ENCODE measurements at regions not wholly inside any gene's neighbourhood (a gene's known extent, or its start where the extent isn't known, plus 50 kb on each side); places are given as distances from the start of the nearest gene placed in this dataset.

GRCh38 chr13:73514208-73514607, 455.4 kb downstream of the KLF5 start:
- no peak overlapping the region for H3K4me3 ChIP-seq (ENCODE audit: low read depth, low read length)
- no peaks in the 10 kb centered on the region for H3K4me1 ChIP-seq (ENCODE audit: control insufficient read depth, insufficient read depth, low read length)
- no peaks in the 10 kb centered on the region for H3K9me3 ChIP-seq (ENCODE audit: control insufficient read depth, insufficient read depth, low read depth, low read length)
- no peak overlapping the region for H3K27ac ChIP-seq (ENCODE audit: extremely low read depth, low read depth, low read length)
- ChIA-PET POLR2A (no interaction called here), CTCF (no interaction called here)
- no peaks in the 10 kb centered on the region for H3K36me3 ChIP-seq (ENCODE audit: control insufficient read depth in 2 of 2, insufficient read depth in 1 of 2, low read length in 2 of 2)
- TF ChIP-seq ZNF112 (tag by site-specific recombination; IDR thresholded peaks at IDR 0.05) (no peak), ZNF311 (tag by site-specific recombination; IDR thresholded peaks at IDR 0.05; ENCODE audit: borderline replicate concordance) (no peak), ZNF791 (tag by site-specific recombination; IDR thresholded peaks at IDR 0.05) (no peak), ZNF704 (tag by site-specific recombination; IDR thresholded peaks at IDR 0.05) (no peak), ZNF837 (tag by site-specific recombination; IDR thresholded peaks at IDR 0.05) (no peak), ZNF510 (tag by site-specific recombination; IDR thresholded peaks at IDR 0.05; ENCODE audit: insufficient replicate concordance) (no peak), ZBTB21 (tag by site-specific recombination; IDR thresholded peaks at IDR 0.05) (no peak), HOXC10 (CRISPR knock-in tag; IDR thresholded peaks at IDR 0.05) (no peak), ZNF560 (tag by site-specific recombination; IDR thresholded peaks at IDR 0.05; ENCODE audit: borderline replicate concordance) (no peak), ZNF121 (tag by site-specific recombination; IDR thresholded peaks at IDR 0.05) (no peak), ZNF624 (tag by site-specific recombination; IDR thresholded peaks at IDR 0.05) (no peak), GLI4 (tag by site-specific recombination; IDR thresholded peaks at IDR 0.05) (no peak), ZNF114 (tag by site-specific recombination; IDR thresholded peaks at IDR 0.05) (no peak), ZNF174 (tag by site-specific recombination; IDR thresholded peaks at IDR 0.05) (no peak), ZSCAN18 (tag by site-specific recombination; IDR thresholded peaks at IDR 0.05) (no peak), ZNF248 (tag by site-specific recombination; IDR thresholded peaks at IDR 0.05) (no peak)

- Histone ChIP-seq H3K4me3 (ENCODE audit: low read depth, low read length) (no peak overlapping the region), H3K27ac (ENCODE audit: extremely low read depth, low read depth, low read length) (no peak overlapping the region), H3K36me3 (ENCODE audit: control insufficient read depth in 2 of 2, insufficient read depth in 1 of 2, low read length in 2 of 2) (no peaks in the 10 kb centered on the region), H3K4me1 (ENCODE audit: control insufficient read depth, insufficient read depth, low read length) (no peaks in the 10 kb centered on the region), H3K9me3 (ENCODE audit: control insufficient read depth, insufficient read depth, low read depth, low read length) (no peaks in the 10 kb centered on the region)
- ChIA-PET CTCF (no interaction called here), POLR2A (no interaction called here)
- TF ChIP-seq ZNF510 (tag by site-specific recombination; IDR thresholded peaks at IDR 0.05; ENCODE audit: insufficient replicate concordance) (no peak), ZNF239 (tag by site-specific recombination; IDR thresholded peaks at IDR 0.05) (no peak), GLIS2 (tag by site-specific recombination; IDR thresholded peaks at IDR 0.05) (no peak), ZNF202 (tag by site-specific recombination; IDR thresholded peaks at IDR 0.05; ENCODE audit: borderline replicate concordance) (no peak), ZNF274 (IDR thresholded peaks at IDR 0.05; ENCODE audit: low read length) (no peak), ZNF274 (tag by site-specific recombination; IDR thresholded peaks at IDR 0.05; ENCODE audit: borderline replicate concordance) (no peak), PATZ1 (tag by site-specific recombination; IDR thresholded peaks at IDR 0.05) (no peak), ZNF423 (tag by site-specific recombination; IDR thresholded peaks at IDR 0.05) (no peak), ZNF544 (tag by site-specific recombination; IDR thresholded peaks at IDR 0.05) (no peak), ZNF488 (tag by site-specific recombination; IDR thresholded peaks at IDR 0.05) (no peak), ZNF704 (tag by site-specific recombination; IDR thresholded peaks at IDR 0.05) (no peak), WT1 (tag by site-specific recombination; IDR thresholded peaks at IDR 0.05) (no peak), ZNF558 (tag by site-specific recombination; IDR thresholded peaks at IDR 0.05) (no peak), ZNF324 (tag by site-specific recombination; IDR thresholded peaks at IDR 0.05) (no peak), ZNF654 (tag by site-specific recombination; IDR thresholded peaks at IDR 0.05; ENCODE audit: low read depth) (no peak), KLF10 (tag by site-specific recombination; IDR thresholded peaks at IDR 0.05) (no peak), ZSCAN4 (tag by site-specific recombination; IDR thresholded peaks at IDR 0.05) (no peak)
Measured at GRCh38 chr13:73513751-73514150, 454.9 kb downstream of the KLF5 start.

Data from HEK293 (cell line).